GM19468 (cell line): ENCODE measurements at regions not wholly inside any gene's neighbourhood (a gene's known extent, or its start where the extent isn't known, plus 50 kb on each side); places are given as distances from the start of the nearest gene placed in this dataset.

Experiments used
- ATAC-seq: cut with Tn5 transposase; IDR thresholded peaks from one replicate; pipeline ENCODE4 v1.9.1; 2021; ENCODE audit warnings: mild to moderate bottlenecking, moderate library complexity, moderate number of reproducible peaks; ENCODE audit not compliant: unreplicated experiment; ENCODE audit errors: extremely low read depth

- no peak for ATAC-seq
These were observed 60.1 kb upstream of the TRABD2B start for GRCh38 chr1:48057249-48057648.

- ATAC-seq = no peak
These were observed 58.9 kb upstream of the TRABD2B start for GRCh38 chr1:48055876-48056764.

- no peak for ATAC-seq
These were observed 57.0 kb upstream of the TRABD2B start for GRCh38 chr1:48054232-48054631.

GRCh38 chr1:48052923-48053291, 55.7 kb upstream of the TRABD2B start:
- ATAC-seq = no peak

GRCh38 chr1:48051466-48052126, 54.4 kb upstream of the TRABD2B start:
- no peak for ATAC-seq

DNA sequence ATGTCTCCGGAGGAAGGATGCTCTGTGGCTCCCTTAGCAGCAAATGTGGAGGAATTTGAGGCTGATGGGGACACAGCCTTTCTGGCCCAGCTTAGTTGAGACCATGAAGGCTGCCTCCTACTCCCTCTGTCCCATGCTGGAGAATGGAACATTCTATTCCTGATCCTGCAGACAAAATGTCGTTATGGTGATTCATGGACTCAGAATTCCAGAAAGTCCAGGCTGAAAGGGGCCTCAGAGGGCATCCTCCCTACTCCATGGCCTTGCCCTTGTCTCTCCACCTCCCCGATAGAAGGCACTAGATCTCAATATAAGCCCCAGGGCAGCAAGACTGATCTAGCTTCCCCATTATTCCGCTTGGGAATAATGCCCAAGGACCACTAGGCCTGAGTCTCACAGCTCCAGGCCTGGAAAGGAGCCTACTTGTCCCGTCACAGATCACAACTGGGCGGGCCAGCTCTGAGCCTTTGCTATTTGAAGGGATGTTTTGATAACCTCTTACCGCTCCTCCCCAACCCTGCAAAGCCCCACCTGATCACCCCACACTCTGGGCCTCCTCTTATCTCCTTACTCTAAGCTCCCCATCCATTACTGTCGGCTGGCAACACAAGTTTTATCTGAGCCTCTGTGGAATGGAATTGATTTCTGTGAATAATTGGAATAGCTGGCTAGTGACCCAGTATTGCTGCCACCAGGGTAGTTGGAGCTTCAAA, 52.8 kb upstream of the TRABD2B start:
- ATAC-seq = no peak

GRCh38 chr1:48048980-48049379, 51.8 kb upstream of the TRABD2B start:
- ATAC-seq = no peak

GRCh38 chr1:48048064-48048463, 50.9 kb upstream of the TRABD2B start:
- ATAC-seq = no peak

DNA sequence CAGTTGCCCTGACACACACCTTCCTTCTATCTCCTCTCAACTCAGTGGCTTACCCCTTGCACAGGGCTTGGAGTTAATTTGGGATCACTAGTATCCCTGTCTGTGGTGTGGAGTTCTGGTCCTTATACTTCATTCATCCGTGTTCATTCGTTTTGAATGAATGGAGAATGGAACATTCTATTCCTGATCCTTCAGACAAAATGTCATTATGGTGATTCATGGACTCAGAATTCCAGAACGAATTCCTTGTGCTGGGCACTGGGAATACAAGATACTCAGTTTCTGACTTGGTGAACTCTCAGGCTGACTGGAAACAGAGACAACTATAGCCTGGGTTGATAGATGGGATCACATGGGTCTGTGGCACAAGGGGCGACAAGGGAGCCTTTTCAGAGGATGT, 49.9 kb upstream of the TRABD2B start:
- no peak for ATAC-seq
